ENCODE measurements at regions not wholly inside any gene's neighbourhood (a gene's known extent, or its start where the extent isn't known, plus 50 kb on each side); places are given as distances from the start of the nearest gene placed in this dataset.

GRCh38 chr3:74564560-74564959 lies 49.9 kb downstream of the CNTN3 start:
- TF ChIP-seq ZBTB7A (IDR thresholded peaks at IDR 0.05; ENCODE audit: low read depth) (no peak), TEAD4 (IDR thresholded peaks at IDR 0.05) (no peak), TAF1 (IDR thresholded peaks at IDR 0.05; ENCODE audit: low read depth) (no peak), USF1 (IDR thresholded peaks at IDR 0.05) (no peak), MAX (IDR thresholded peaks at IDR 0.05) (no peak), TCF12 (IDR thresholded peaks at IDR 0.05; ENCODE audit: low read depth) (no peak), CREB1 (IDR thresholded peaks at IDR 0.05; ENCODE audit: low read depth) (no peak), CEBPB (IDR thresholded peaks at IDR 0.05) (no peak), YY1 (IDR thresholded peaks at IDR 0.05; ENCODE audit: low read depth) (no peak), RAD21 (IDR thresholded peaks at IDR 0.05; ENCODE audit: low read depth) (no peak), EGR1 (IDR thresholded peaks at IDR 0.05) (no peak), EP300 (IDR thresholded peaks at IDR 0.05; ENCODE audit: borderline replicate concordance) (no peak), FOXM1 (IDR thresholded peaks at IDR 0.05; ENCODE audit: borderline replicate concordance, low read depth) (no peak), NFIC (IDR thresholded peaks at IDR 0.05) (no peak)
- TF ChIP-seq, protein P1, sequence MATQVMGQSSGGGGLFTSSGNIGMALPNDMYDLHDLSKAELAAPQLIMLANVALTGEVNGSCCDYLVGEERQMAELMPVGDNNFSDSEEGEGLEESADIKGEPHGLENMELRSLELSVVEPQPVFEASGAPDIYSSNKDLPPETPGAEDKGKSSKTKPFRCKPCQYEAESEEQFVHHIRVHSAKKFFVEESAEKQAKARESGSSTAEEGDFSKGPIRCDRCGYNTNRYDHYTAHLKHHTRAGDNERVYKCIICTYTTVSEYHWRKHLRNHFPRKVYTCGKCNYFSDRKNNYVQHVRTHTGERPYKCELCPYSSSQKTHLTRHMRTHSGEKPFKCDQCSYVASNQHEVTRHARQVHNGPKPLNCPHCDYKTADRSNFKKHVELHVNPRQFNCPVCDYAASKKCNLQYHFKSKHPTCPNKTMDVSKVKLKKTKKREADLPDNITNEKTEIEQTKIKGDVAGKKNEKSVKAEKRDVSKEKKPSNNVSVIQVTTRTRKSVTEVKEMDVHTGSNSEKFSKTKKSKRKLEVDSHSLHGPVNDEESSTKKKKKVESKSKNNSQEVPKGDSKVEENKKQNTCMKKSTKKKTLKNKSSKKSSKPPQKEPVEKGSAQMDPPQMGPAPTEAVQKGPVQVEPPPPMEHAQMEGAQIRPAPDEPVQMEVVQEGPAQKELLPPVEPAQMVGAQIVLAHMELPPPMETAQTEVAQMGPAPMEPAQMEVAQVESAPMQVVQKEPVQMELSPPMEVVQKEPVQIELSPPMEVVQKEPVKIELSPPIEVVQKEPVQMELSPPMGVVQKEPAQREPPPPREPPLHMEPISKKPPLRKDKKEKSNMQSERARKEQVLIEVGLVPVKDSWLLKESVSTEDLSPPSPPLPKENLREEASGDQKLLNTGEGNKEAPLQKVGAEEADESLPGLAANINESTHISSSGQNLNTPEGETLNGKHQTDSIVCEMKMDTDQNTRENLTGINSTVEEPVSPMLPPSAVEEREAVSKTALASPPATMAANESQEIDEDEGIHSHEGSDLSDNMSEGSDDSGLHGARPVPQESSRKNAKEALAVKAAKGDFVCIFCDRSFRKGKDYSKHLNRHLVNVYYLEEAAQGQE (IDR thresholded peaks at IDR 0.05; ENCODE audit: low read depth) = no peak

DNA sequence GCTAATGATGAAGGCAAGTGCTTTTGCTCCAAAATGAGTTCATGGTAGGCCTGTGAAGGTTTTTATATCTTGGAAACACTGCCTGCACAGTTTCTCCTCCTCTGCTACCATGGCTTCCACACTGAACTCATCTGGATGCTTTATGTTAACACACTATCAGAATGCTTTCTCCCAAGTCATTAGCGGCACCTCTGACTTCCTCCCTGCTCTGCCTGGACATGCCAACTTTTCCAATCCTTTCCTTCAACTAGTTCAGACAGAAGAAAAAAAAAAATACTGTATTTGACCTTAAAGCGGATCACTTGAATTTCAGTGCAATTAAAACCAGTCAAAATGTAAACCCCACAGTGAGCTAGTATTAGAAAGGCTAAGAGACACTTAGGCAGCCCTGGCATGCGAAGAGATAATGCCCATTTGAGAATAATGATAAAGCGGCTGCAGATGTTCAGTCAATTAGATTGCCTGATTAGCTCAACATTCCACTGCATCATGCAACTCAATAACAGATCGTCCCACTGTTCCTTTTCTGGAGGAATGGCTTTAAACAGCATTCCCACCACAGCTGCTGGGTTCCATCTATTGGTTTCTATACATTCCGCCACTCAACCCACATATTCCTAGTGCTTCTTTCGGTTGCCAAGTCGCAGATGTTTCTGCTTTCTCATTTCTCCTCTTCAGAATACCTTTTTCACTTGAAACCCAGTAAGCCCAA lies 51.7 kb downstream of the CNTN3 start:
- TF ChIP-seq RAD21 (IDR thresholded peaks at IDR 0.05; ENCODE audit: low read depth) = no peak
- no peak for TF ChIP-seq CREB1 (IDR thresholded peaks at IDR 0.05; ENCODE audit: low read depth)
- TF ChIP-seq, protein P1 (IDR thresholded peaks at IDR 0.05; ENCODE audit: low read depth) = no peak
- TF ChIP-seq EGR1 (IDR thresholded peaks at IDR 0.05) = no peak
- TF ChIP-seq ZBTB7A (IDR thresholded peaks at IDR 0.05; ENCODE audit: low read depth) = no peak
- no peak for TF ChIP-seq YY1 (IDR thresholded peaks at IDR 0.05; ENCODE audit: low read depth)
- TF ChIP-seq EP300 (IDR thresholded peaks at IDR 0.05; ENCODE audit: borderline replicate concordance) = no peak
- TF ChIP-seq MAX (IDR thresholded peaks at IDR 0.05) = no peak
- no peak for TF ChIP-seq TCF12 (IDR thresholded peaks at IDR 0.05; ENCODE audit: low read depth)

- TF ChIP-seq TAF1 (IDR thresholded peaks at IDR 0.05; ENCODE audit: low read depth) (no peak), USF1 (IDR thresholded peaks at IDR 0.05) (no peak), MAX (IDR thresholded peaks at IDR 0.05) (no peak), EGR1 (IDR thresholded peaks at IDR 0.05) (no peak), CEBPB (IDR thresholded peaks at IDR 0.05) (no peak), TCF12 (IDR thresholded peaks at IDR 0.05; ENCODE audit: low read depth) (no peak), YY1 (IDR thresholded peaks at IDR 0.05; ENCODE audit: low read depth) (no peak), RAD21 (IDR thresholded peaks at IDR 0.05; ENCODE audit: low read depth) (no peak)
- TF ChIP-seq, protein P1 (IDR thresholded peaks at IDR 0.05; ENCODE audit: low read depth) = no peak
Observed at GRCh38 chr3:74561881-74562280, 52.6 kb downstream of the CNTN3 start.

DNA sequence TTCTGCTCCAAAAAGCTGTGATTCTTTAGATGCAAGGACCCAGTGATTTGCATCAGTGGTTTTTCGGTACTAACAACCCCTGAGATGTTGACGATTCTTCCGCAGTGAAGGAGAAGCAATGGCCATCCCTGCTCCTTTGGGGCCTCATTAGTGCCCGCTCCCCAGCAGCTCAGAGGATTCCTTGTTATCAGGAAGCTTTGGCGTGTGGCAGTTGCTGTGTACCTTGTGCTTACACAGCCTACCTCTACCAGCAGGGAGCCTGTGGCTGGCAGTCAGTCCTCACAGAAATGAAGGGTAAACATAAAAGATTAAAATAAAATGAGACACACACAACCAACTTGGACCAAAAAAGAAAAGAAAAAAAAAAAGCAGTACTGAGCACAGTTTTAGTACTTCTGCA lies 55.2 kb downstream of the CNTN3 start:
- TF ChIP-seq, protein P1 (IDR thresholded peaks at IDR 0.05; ENCODE audit: low read depth) = no peak
- TF ChIP-seq USF1 (IDR thresholded peaks at IDR 0.05) = no peak
- TF ChIP-seq YY1 (IDR thresholded peaks at IDR 0.05; ENCODE audit: low read depth) = no peak
- TF ChIP-seq MAX (IDR thresholded peaks at IDR 0.05) = no peak
- TF ChIP-seq CEBPB (IDR thresholded peaks at IDR 0.05) = no peak

All from Ishikawa (cell line).